Esophagus muscularis mucosa (tissue), 3 donors: ENCODE measurements at regions not wholly inside any gene's neighbourhood (a gene's known extent, or its start where the extent isn't known, plus 50 kb on each side); places are given as distances from the start of the nearest gene placed in this dataset.

Experiments used
- POLR2A ChIP-seq: fragments of 450-650 bp; IDR thresholded peaks from one replicate; pipeline ENCODE4 v1.6.1; 2017; ENCODE audit warnings: antibody characterized with exemption, moderate library complexity, mild to moderate bottlenecking, low read depth
- TF ChIP-seq, protein P1 (sequence below), 3 experiments: fragments of 200-600 bp in 2 of 3; fragments of 450-650 bp in 1 of 3; sonication (generic) in 2 of 3; IDR thresholded peaks; one replicate each; pipeline ENCODE4 v1.5.1; 2017 to 2019; ENCODE audit warnings: antibody characterized with exemption in 3 of 3, mild to moderate bottlenecking in 2 of 3, moderate library complexity in 1 of 3

DNA sequence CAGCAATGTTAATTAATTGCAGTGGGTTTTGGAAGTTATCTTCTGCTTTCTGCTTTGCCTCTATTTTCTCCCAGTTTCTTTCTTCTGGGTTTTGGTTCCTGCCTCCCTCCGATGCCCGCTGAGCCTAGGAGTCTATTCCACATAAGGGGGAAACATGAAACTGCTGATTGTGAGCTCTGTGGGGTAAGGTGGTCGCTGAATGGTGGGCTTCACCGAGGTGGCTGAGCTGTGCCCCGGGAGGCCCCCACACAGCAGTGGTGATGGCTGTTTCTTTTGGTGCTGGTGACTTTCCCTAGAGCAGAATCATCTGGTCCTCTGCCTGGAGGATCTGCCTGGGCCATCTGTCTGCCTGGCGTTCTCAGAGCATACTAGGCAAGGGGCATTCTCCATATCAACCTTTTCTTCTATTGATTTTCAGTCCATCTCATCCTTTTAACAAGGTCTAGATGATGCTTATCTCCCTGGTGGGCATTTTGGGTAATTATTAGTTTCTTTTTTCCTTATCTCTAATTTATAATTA is 68.8 kb upstream of the ATP2B2 start:
- TF ChIP-seq, protein P1, sequence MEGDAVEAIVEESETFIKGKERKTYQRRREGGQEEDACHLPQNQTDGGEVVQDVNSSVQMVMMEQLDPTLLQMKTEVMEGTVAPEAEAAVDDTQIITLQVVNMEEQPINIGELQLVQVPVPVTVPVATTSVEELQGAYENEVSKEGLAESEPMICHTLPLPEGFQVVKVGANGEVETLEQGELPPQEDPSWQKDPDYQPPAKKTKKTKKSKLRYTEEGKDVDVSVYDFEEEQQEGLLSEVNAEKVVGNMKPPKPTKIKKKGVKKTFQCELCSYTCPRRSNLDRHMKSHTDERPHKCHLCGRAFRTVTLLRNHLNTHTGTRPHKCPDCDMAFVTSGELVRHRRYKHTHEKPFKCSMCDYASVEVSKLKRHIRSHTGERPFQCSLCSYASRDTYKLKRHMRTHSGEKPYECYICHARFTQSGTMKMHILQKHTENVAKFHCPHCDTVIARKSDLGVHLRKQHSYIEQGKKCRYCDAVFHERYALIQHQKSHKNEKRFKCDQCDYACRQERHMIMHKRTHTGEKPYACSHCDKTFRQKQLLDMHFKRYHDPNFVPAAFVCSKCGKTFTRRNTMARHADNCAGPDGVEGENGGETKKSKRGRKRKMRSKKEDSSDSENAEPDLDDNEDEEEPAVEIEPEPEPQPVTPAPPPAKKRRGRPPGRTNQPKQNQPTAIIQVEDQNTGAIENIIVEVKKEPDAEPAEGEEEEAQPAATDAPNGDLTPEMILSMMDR (IDR thresholded peaks at IDR 0.05) = no peak
- TF ChIP-seq POLR2A = no peak
